ENCODE measurements at regions not wholly inside any gene's neighbourhood (a gene's known extent, or its start where the extent isn't known, plus 50 kb on each side); places are given as distances from the start of the nearest gene placed in this dataset.

- DNase-seq (ENCODE audit: low read depth, low spot score): no peak
These were observed 237.3 kb downstream of the RHOU start for GRCh38 chr1:228972576-228972975.

DNA sequence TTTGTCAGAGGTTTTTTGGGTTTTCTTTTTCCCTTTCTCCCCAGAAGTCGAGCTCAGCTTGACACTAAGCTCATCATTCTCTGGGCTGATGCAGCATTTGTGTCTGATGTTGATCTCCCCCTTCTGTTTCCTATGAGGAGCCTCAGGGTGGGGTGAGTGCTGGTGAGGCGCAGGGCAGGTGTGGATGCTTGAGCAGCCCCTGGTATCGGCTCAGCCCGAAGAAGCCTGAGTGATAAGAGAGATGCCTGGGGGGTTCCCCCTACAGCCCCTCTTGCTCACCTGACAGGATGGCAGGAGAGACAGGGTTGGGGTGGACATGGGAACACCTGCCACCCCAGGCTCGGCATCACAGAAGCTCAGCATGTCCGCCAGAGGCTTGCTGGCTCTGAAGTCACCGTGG lies 239.0 kb downstream of the RHOU start:
- DNase-seq (ENCODE audit: low read depth, low spot score): no peak

DNA sequence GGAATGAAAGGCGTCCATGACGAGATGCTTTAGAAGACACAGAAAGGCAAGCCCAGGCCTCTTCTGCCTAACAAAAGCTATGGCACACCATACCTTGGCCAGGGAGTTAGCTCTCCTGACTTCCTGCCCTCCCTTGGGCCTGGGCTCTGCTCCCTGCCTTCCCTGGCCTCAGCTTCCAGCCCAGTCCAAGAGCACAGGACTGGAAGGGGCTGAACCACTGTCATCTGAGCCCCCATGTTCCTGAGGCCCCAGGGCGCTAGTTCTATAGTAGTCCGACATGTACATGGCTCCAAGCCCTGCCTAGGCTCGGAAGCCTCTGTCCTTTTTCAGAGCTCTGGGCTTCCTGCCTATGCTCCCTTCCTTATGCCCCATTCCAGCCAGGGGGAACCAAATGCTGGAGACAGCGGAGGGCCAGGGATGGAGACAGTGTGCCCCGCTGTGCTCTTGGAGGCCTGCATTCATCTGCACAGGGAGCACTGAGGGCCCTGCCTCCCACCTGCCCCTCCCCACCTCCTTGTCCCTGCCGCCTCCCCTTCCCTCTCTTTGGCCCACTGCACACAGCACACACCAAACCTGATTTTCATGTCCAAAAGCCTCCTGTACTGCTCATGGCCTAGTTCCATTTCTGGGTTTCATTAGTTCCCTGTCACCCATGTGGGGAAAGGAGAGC lies 240.1 kb downstream of the RHOU start:
- DNase-seq (ENCODE audit: low read depth, low spot score): no peak

GRCh38 chr1:228976316-228976715 lies 241.0 kb downstream of the RHOU start:
- no peak for DNase-seq (ENCODE audit: low read depth, low spot score)

- no peak for DNase-seq (ENCODE audit: low read depth, low spot score)
These were observed 242.0 kb downstream of the RHOU start for GRCh38 chr1:228977307-228977706.

GRCh38 chr1:228977741-228978140 lies 242.5 kb downstream of the RHOU start:
- DNase-seq (ENCODE audit: low read depth, low spot score): no peak

DNA sequence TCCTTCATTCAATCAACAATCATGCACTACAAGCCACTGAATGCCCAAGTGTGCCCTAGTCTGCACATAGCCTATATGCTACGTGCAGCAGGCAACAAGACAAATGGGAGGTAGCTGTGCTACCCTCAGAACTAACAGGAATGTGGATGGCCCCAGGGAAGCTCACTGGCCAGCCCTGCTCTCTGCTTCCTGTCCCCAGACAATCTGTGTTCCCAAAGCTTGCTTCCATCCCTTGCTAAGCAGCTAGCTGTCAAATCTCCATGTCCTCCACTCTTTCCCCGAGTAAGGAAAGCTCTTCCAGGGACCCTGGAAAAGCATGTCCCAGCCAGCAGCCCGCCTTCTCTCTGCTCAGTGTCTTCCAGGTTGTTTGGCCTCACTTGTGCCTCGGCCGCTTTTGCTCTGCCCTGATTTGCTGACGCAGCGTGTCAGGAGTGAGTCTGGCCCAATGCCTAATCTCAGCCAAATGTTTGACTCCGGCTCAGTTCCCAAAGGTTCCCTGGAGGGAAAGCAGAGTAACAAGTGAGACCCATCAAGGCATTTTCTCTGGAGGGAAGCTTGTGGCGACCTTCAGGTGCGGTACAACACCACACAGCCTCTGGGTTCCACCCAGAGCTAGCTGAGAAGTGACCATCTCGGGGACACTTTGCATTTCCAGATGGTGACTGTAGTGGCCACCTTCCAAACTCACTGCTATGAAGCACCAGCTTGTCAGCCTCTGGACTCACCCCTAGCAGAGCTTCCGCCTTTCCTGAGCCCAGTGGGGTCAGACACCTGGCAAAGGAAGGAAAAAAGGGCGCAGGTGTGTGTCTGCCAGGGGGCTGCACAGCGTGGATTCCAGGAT lies 243.4 kb downstream of the RHOU start:
- DNase-seq (ENCODE audit: low read depth, low spot score): no peak

GRCh38 chr1:228979325-228979699 lies 244.0 kb downstream of the RHOU start:
- no peak for DNase-seq (ENCODE audit: low read depth, low spot score)

- DNase-seq (ENCODE audit: low read depth, low spot score): no peak
These were observed 244.5 kb downstream of the RHOU start for GRCh38 chr1:228979774-228980173.

DNA sequence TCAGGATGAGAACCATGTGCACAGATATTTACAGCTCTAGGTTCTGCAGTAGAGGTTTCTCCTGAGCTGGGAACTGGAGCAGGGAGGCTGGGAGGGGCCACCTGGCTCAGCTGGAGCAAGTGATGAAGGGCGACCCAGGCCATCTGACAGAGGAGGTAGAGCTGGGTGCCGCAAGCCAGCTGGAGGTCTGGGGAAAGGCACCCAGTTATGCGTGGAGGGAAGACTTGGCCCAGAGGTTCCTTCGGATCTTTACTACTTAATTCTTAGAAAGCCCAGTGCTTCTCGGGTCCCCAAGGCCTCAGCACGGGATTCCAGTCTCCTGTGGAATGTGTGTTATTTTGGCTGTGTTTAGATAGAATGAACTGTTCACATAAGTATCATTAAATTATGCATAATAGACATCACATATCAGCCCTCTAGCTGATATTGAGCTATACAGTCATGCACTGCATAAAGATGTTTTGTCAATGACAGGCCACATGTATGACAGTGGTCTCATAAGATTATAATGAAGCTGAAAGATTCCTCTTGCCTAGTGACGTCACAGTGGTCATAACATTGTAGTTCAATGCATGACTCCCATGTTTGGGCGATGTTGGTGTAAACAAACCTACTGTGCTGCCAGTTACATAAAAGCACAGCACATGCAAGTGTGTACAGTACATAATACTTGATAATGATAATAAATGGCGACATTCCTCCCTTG lies 245.1 kb downstream of the RHOU start:
- no peak for DNase-seq (ENCODE audit: low read depth, low spot score)

DNA sequence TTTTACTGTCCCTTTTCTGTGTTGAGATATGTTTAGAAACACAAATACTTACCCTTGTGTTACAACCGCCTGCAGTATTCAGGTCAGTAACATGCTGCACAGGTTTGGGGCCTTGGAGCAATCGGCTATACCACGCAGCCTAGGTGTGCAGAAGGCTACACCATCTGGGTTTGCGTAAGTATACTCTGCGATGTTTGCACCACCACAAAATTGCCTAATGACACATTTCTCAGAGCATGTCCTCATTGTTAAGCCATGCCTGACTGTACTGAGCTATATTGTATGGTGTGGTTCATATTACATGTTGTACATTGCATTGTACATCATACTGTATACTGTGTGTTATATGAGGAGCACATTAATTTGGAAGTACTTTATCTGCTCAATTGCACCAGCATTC lies 247.4 kb downstream of the RHOU start:
- DNase-seq (ENCODE audit: low read depth, low spot score): no peak

DNA sequence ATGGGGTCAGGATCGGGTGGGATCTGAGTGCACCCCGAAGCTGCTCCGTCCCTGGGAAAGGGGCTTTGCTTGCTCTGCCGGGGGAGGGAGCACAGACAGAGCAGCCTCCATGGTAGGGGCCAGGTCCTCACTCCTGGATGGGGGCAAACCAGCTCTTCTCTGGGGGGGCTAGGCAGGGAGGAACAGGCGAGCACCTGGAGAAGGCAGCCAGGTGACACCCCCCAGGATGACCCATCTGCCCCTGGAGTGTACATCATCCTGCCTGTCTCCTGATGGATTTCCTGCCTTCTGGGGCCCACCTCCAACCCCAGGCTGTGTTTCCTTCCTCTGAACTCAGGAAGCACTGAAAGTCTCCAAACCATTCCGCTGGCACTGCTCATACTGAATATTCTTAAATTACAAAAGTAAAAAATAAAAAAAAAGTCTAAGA lies 248.0 kb downstream of the RHOU start:
- DNase-seq (ENCODE audit: low read depth, low spot score): no peak

DNA sequence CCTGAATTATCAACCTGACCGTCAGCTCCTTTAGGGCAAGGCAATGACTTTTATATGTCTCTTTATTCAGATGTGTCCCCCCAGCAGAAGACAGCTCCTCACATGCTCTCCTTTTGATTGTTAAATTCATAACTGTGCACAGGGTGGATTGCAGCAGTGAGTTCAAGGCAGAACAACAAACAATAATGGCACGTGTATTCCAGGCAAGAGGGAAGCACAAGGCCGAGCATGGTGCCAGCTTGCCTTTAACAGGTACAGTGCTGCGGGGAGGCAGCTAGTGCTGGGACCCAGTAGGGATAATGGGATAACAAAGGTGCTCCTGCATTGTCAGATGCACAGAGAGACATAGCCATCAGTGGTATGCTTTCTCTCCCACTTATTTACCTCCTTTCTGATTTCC lies 248.4 kb downstream of the RHOU start:
- no peak for DNase-seq (ENCODE audit: low read depth, low spot score)

GRCh38 chr1:228984107-228984506 lies 248.8 kb downstream of the RHOU start:
- DNase-seq (ENCODE audit: low read depth, low spot score): no peak

DNA sequence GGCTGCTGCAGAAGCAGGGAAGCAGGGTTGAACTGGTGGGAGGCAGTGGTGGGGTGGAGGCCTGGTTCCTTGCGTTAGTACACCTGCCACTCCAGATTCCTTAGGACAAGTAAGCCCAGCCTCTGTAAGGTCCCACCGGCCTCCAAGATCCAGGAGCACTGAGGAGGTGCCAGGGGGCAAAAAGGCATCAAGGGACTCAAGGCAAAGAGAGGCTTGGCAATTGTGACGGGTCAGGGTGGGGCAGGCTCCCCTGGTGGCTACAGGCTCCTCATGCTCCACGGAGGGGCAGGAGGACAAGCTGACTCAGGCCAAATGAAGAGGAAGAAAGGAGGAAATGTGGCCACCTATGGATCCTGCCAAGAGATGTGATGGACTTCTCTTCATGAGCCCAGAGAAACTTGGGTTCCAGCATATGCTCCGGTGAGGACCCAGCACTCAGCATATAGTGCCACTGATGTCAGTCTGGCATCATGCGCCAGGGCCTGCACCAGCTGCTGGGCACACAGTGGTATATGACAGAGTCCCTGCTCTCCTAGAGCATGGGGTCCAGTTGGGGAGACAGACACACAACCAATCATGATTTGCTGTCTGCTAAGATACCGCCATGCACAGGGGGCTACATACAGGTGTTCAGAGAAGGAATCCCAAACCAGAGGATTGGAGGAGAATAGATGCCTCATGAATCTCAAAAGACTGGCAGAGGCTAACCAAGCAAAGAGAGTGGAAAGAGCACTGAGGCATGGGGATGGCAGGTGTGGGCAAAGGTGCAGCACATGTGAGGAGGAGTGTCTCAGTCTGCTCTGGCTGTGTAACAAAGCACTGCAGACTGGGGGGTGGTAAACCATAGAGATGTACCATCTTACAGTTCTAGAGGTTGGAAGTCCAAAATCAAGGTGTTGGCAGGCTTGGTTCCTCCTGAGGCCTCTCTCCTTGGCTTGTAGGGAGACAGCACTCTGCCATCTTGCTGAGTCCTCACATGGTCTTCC lies 249.7 kb downstream of the RHOU start:
- DNase-seq (ENCODE audit: low read depth, low spot score): no peak

DNA sequence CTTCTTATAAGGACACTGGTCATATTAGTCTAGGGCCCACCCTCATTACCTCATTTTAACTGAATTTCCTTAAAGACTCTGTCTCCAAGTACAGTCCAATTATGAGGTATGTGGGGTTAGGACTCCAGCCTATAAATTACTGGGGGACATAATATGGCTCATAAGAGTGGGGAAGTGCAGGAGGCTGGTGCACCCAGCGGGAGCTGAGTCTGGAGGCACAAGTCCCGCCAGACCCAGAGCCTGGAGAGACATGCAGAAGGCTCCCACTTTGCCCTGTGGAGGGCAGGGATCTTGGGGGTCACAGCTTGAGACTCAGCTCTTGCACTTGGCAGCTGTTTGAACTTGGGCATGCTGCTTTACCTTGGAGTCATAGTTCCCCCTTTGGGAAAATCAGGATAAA lies 250.4 kb downstream of the RHOU start:
- no peak for DNase-seq (ENCODE audit: low read depth, low spot score)

DNA sequence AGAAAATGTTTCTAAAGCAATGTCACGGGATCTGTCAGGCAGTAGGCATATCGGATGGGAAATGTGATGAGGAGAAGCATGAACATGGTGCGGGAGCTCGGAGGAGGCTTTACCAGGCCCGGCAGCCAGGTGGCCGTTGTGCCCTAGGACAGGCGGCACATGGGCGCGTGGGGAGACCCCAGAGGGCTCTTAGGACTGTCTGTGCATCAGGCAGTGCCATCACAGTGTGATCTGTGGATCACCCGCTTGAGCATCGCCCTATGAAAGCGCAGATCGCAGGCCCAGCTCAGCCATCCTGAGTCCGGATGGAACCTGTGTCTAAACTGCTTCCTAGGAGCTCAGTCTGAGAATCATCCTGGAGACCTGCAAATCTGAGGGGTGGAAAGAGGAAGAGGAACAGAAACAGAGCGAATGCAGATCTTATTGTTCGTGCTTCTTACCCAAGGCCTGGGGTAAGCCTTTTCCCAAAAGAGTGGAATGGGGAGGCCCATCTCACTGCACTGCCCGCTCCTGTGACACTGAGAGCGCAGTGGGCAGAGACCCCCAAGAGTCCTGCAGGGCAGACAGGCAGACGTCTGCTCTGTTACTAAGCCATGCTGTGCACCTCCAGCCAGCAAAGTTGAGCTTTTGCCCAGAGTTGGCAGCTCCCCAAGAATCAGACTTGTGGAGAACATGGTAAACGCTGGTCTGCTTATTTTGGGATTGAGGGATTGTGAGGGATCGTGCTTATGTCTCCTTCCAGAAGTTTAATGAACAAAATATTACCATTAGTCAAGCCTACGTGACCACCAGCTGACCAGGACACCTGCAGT lies 251.0 kb downstream of the RHOU start:
- no peak for DNase-seq (ENCODE audit: low read depth, low spot score)

DNA sequence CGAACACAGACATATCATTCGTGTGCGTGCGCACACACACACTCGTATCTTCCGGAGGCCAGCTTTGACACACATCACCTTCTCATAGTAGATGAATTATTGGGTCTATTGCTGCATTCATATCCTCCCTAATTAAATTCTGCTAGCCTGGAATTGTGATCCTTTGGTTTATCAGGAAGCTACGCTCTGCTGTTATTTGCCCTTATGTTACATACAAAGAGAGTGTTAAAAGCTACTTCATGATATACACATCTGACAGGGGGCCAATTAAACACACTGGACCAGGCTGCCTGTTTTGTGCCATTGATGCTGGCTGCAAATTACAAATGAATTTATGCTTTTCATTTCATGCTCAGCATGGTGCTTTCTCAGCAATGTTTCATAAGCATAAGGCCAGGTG lies 252.0 kb downstream of the RHOU start:
- no peak for DNase-seq (ENCODE audit: low read depth, low spot score)

GRCh38 chr1:228987736-228988506 lies 252.6 kb downstream of the RHOU start:
- DNase-seq (ENCODE audit: low read depth, low spot score): no peak

GRCh38 chr1:228988664-228989063 lies 253.4 kb downstream of the RHOU start:
- no peak for DNase-seq (ENCODE audit: low read depth, low spot score)
